DND-41 (cell line): ENCODE measurements at regions not wholly inside any gene's neighbourhood (a gene's known extent, or its start where the extent isn't known, plus 50 kb on each side); places are given as distances from the start of the nearest gene placed in this dataset.

Experiments used
- EZH2 ChIP-seq: IDR thresholded peaks from 3 replicates; pipeline ENCODE4 v1.6.1; 2012; ENCODE audit warnings: borderline replicate concordance, low read depth, mild to moderate bottlenecking, moderate library complexity, low read length, inconsistent platforms; ENCODE audit not compliant: severe bottlenecking
- TF ChIP-seq, protein P1 (sequence below): IDR thresholded peaks from 2 replicates; pipeline ENCODE4 v1.5.1; 2012; ENCODE audit warnings: borderline replicate concordance, low read length, moderate library complexity, mild to moderate bottlenecking; ENCODE audit not compliant: poor library complexity, severe bottlenecking; ENCODE audit errors: extremely low read depth

DNA sequence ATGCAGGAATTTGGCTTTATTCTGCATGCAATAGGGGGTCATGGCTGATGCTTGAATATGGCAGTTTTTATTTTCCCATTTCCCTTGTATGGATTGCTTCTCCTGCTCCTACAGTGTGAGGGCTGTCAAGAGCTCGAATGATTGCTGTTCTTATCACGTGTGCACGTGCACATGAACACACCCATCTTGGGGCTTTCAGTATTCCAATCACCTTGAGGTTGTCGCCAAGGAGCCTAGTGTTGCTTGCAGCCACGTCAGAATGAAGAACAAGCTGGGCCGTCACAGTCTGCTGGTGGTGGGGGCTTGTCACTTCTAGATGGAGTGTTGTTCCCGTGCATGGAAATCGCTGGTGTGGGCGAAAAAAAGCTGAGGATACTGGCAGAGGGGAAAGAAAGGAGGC, 219.4 kb upstream of the GLRA1 start:
- TF ChIP-seq, protein P1, sequence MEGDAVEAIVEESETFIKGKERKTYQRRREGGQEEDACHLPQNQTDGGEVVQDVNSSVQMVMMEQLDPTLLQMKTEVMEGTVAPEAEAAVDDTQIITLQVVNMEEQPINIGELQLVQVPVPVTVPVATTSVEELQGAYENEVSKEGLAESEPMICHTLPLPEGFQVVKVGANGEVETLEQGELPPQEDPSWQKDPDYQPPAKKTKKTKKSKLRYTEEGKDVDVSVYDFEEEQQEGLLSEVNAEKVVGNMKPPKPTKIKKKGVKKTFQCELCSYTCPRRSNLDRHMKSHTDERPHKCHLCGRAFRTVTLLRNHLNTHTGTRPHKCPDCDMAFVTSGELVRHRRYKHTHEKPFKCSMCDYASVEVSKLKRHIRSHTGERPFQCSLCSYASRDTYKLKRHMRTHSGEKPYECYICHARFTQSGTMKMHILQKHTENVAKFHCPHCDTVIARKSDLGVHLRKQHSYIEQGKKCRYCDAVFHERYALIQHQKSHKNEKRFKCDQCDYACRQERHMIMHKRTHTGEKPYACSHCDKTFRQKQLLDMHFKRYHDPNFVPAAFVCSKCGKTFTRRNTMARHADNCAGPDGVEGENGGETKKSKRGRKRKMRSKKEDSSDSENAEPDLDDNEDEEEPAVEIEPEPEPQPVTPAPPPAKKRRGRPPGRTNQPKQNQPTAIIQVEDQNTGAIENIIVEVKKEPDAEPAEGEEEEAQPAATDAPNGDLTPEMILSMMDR = no peak
- TF ChIP-seq EZH2 = no peak
